Astrocyte of the cerebellum (primary cell): ENCODE measurements at regions not wholly inside any gene's neighbourhood (a gene's known extent, or its start where the extent isn't known, plus 50 kb on each side); places are given as distances from the start of the nearest gene placed in this dataset.

Experiments used
- DNase-seq: peaks from one replicate; pipeline ENCODE4 v3.0.0-alpha.2; 2011; ENCODE audit warnings: low read depth
- H3K4me3 ChIP-seq: 2 replicates; pipeline ENCODE4 v1.5.1; 2011; ENCODE audit warnings: mild to moderate bottlenecking, low read depth, low read length, moderate library complexity
- in situ Hi-C: cut with HindIII; loops from 2 replicates; pipeline ENCODE4 v1.10.0; 2017; ENCODE audit warnings: low sequenced_read_pairs
- TF ChIP-seq, protein P1 (sequence below): IDR thresholded peaks from 2 replicates; pipeline ENCODE4 v1.5.1; 2012; ENCODE audit warnings: low read length, low read depth, moderate library complexity, mild to moderate bottlenecking; ENCODE audit errors: missing control alignments

DNA sequence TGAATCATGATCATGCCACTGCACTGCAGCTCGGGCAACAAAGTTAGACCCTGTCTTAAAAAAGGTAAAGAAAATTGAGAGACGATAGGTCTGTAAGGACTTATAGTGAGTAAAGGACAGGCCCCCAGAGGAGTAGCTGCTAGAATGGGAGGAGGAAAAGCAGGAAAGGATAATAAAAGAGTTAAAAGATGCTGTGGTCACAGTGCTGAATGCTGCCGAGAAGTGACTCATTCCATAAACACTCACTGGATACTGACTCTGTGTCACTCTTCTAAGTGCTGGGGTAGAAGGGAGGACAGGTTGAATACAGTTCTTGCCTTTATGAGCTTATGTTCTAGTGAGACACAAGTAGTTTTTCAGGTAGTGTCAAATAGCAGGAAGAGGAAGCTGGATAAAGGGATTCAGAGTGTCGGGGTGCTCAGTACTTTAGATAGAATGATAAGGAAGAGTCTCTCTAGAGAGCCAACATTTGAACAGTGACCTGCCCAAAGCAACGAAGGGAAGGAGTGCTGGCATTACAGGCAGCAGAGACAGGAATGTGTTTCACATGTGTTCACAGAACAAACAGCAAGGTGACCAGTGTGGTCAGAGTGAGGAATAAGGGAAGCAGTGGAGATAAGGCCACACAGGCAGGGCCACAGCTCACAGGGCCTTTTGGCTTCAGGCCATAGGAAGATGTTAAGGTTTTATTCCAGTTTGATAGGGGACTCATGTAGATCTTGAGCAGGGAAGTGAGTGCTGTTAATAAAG lies 1240.5 kb downstream of the UQCRFS1 start:
- DNase-seq, result peak; percentile 68
- in situ Hi-C loops, result loop anchor here (10.0 kb wide), 1 partner anchor 352 kb away; no protein-coding TSS in a partner anchor
- no peak overlapping the region for H3K4me3 ChIP-seq
- TF ChIP-seq, protein P1, sequence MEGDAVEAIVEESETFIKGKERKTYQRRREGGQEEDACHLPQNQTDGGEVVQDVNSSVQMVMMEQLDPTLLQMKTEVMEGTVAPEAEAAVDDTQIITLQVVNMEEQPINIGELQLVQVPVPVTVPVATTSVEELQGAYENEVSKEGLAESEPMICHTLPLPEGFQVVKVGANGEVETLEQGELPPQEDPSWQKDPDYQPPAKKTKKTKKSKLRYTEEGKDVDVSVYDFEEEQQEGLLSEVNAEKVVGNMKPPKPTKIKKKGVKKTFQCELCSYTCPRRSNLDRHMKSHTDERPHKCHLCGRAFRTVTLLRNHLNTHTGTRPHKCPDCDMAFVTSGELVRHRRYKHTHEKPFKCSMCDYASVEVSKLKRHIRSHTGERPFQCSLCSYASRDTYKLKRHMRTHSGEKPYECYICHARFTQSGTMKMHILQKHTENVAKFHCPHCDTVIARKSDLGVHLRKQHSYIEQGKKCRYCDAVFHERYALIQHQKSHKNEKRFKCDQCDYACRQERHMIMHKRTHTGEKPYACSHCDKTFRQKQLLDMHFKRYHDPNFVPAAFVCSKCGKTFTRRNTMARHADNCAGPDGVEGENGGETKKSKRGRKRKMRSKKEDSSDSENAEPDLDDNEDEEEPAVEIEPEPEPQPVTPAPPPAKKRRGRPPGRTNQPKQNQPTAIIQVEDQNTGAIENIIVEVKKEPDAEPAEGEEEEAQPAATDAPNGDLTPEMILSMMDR, result no peak

DNA sequence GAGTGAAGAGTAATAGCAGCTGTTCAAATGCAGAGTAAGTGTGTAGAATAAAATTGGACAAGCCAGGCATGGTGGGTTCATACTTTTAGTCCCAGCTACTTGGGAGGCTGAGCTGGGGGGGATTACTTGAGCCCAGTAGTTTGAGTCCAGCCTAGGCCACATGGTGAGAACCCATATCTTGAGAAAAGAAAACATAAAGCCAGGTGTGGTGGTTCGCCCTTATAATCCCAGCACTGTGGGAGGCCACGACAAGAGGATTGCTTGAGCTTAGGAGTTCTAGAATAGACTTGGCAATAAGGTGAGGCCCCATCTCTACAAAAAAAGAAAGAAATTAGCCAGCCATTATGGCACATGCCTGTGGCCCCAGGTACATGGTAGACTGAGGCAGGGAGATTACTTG lies 1241.1 kb downstream of the UQCRFS1 start:
- TF ChIP-seq, protein P1, result no peak
- no peak for DNase-seq
- H3K4me3 ChIP-seq, result no peak overlapping the region
- in situ Hi-C loops, result loop anchor here (10.0 kb wide), 1 partner anchor 353 kb away; no protein-coding TSS in a partner anchor

DNA sequence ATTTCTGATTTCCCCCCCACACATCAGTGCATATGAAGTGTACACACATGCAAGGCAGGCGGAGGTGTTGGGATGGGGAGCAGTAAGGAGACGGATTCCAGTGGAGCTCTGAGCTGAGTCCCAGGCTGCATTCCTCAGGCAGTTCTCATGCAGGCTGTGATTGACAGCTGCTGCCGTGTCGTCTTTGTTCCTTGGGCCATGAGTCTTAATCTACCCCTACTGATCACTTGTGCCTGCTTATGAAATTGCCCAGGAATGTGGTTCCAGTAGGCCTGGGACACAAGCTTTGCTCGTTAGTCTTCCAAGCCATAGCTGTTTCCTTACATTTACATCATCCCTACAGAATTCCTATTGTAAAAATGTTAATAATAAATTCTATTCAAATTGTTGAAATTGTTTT lies 1241.9 kb downstream of the UQCRFS1 start:
- in situ Hi-C loops, result loop anchor here (10.0 kb wide), 1 partner anchor 354 kb away; no protein-coding TSS in a partner anchor
- TF ChIP-seq, protein P1, result no peak

DNA sequence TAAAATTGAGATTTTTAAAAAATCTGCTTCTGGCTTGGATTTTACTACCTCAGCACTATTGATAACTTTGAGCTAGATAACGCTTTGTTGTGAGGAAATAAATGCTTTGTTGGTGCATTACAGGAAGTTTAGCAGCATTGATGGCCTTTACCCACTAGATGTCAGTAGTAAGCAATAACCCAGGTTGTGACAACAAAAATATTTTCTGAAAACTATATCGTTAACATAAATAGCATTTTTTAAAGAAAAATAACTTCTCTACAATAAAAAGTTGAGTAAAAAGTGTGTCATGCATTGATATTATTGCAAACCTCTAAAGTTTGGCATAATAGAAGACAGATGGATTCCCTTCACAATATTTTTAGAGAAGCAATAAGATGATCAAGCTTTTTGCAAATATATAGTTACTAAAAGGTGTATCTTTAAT lies 1246.5 kb downstream of the UQCRFS1 start:
- TF ChIP-seq, protein P1, result peak; percentile 76
- no peak for DNase-seq
- H3K4me3 ChIP-seq, result no peak overlapping the region
- in situ Hi-C loops, result no loop called here

More for the DNA sequence above, 1241.9 kb downstream of the UQCRFS1 start:
- H3K4me3 ChIP-seq, result no peak overlapping the region
- no peak for DNase-seq

DNA sequence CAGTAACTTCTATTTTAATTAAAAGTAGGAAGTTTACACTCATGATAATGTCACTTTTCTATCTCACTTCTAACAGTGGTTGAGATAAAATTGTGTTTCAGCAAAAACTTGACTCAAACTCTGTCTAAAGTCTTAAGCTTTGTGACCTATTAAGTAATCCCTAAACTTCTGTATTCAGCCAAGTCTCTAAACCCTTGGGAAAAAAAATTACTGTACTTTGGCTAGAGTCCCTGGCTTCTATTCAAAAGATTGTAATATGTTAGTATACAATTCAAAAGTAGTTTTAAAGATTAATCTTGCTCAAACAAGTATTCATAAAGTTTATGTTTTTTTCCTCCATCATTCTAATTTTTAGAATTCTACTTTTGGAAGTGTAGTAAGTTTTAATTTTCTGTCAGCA lies 1248.8 kb downstream of the UQCRFS1 start:
- TF ChIP-seq, protein P1, result no peak

DNA sequence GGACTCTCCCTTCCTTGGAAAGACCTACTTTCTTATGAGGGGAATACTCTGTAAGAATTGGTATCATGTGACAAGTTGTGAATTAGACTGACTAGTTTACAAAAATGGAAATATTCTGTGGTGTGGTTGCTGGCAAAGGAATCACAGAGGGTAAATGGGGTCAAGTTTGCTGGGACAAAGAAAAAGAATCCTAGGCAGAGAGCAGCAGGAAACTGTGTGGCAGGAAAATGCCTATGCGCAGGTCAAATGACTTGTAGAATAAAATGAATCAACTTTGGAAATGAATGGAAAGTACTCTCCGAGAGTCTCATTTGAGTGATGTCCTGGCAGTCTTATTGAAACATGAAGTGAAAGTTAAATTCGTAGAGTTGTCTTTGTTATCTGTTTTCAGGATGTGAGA lies 1250.7 kb downstream of the UQCRFS1 start:
- DNase-seq, result peak; percentile 36
- no peak overlapping the region for H3K4me3 ChIP-seq
- in situ Hi-C loops, result no loop called here

More for the DNA sequence above, 1248.8 kb downstream of the UQCRFS1 start:
- H3K4me3 ChIP-seq, result no peak overlapping the region
- no peak for DNase-seq
- in situ Hi-C loops, result no loop called here

More for the DNA sequence above, 1250.7 kb downstream of the UQCRFS1 start:
- TF ChIP-seq, protein P1, result no peak
